Ovary (tissue), 7 donors: ENCODE measurements at regions not wholly inside any gene's neighbourhood (a gene's known extent, or its start where the extent isn't known, plus 50 kb on each side); places are given as distances from the start of the nearest gene placed in this dataset.

Source experiments
- DNase-seq, 5 donors: peaks; one replicate each; pipeline ENCODE4 v3.0.0-alpha.2; 2019 to 2020
- H3K27ac ChIP-seq, 2 donors: fragments of 200-600 bp; one replicate each; pipeline versions ENCODE4 v1.5.1 to v1.8.0; 2019 to 2022
- H3K27me3 ChIP-seq: fragments of 200-600 bp; one replicate; pipeline ENCODE4 v1.8.0; 2022
- H3K36me3 ChIP-seq: fragments of 200-600 bp; sonication (generic); one replicate; pipeline ENCODE4 v1.5.1; 2019
- H3K4me1 ChIP-seq: one replicate; pipeline ENCODE4 v1.8.1; 2013; ENCODE audit warnings: mild to moderate bottlenecking, moderate library complexity; ENCODE audit not compliant: insufficient read depth
- H3K4me3 ChIP-seq: fragments of 200-600 bp; sonication (generic); one replicate; pipeline ENCODE4 v1.5.1; 2017
- H3K9me3 ChIP-seq, 2 donors: fragments of 200-600 bp in 1 of 2; sonication (generic) in 1 of 2; one replicate each; pipeline versions ENCODE4 v1.5.1 to v1.8.1; 2013 to 2019; ENCODE audit warnings: mild to moderate bottlenecking in 1 of 2, moderate library complexity in 1 of 2
- EP300 ChIP-seq: sonication (generic); formaldehyde crosslinking; IDR thresholded peaks from one replicate; pipeline ENCODE4 v1.6.1; 2017; ENCODE audit warnings: antibody characterized with exemption
- POLR2A ChIP-seq: fragments of 450-650 bp; IDR thresholded peaks from one replicate; pipeline ENCODE4 v1.6.1; 2017; ENCODE audit warnings: antibody characterized with exemption, mild to moderate bottlenecking, moderate library complexity
- WGBS, 3 donors: extraction: QIAGEN DNeasy Blood & Tissue Kit in 1 of 3; methylation state at CpG; one replicate each; pipeline versions ENCODE4 v1.1.5 to v1.1.7; 2013 to 2017; 5-methylcytosine and 5-hydroxymethylcytosine counted together
- intact Hi-C, 4 donors: fragments of 100-400 bp; cut with DNase I; formaldehyde crosslinking; loops; one replicate each; pipeline versions ENCODE4 v1.11.0 to v1.15.1; 2022 to 2023
- TF ChIP-seq, protein P1 (sequence below), 3 donors: fragments of 450-650 bp in 2 of 3; fragments of 200-600 bp in 1 of 3; IDR thresholded peaks; one replicate each; pipeline versions ENCODE4 v1.5.1 to v1.8.0; 2016 to 2022; ENCODE audit warnings: antibody characterized with exemption in 3 of 3, mild to moderate bottlenecking in 1 of 3
- donor health status: DM: no; HTN: no; CAD: no; lungs with moderate emphysema.
- donor health status: DM: no; HTN: no; CAD: no.
- donor health status: Bipolar disorder and iron deficiency.
- donor health status: DM: no; HTN: no; CAD: no.
- donor health status: DM: yes; HTN: yes; CAD: no.

- no peak overlapping the region for H3K27ac ChIP-seq
- intact Hi-C loops = no loop called here
- no peak overlapping the region for H3K4me3 ChIP-seq
- H3K9me3 ChIP-seq = no peaks in the 10 kb centered on the region
- H3K36me3 ChIP-seq = no peaks in the 10 kb centered on the region
- TF ChIP-seq, protein P1, sequence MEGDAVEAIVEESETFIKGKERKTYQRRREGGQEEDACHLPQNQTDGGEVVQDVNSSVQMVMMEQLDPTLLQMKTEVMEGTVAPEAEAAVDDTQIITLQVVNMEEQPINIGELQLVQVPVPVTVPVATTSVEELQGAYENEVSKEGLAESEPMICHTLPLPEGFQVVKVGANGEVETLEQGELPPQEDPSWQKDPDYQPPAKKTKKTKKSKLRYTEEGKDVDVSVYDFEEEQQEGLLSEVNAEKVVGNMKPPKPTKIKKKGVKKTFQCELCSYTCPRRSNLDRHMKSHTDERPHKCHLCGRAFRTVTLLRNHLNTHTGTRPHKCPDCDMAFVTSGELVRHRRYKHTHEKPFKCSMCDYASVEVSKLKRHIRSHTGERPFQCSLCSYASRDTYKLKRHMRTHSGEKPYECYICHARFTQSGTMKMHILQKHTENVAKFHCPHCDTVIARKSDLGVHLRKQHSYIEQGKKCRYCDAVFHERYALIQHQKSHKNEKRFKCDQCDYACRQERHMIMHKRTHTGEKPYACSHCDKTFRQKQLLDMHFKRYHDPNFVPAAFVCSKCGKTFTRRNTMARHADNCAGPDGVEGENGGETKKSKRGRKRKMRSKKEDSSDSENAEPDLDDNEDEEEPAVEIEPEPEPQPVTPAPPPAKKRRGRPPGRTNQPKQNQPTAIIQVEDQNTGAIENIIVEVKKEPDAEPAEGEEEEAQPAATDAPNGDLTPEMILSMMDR (IDR thresholded peaks at IDR 0.05) = no peak
- no peak for TF ChIP-seq EP300
- no peak for TF ChIP-seq POLR2A
- H3K27me3 ChIP-seq = no peaks in the 10 kb centered on the region
- H3K4me1 ChIP-seq = no peaks in the 10 kb centered on the region
- WGBS, 3 donors = 88 to 96% (median 88%) methylated on average over 2 of the region's 2 CpGs
- DNase-seq = no peak
Observed at GRCh38 chr2:185242462-185242861, 496.1 kb upstream of the FSIP2 start.

DNA sequence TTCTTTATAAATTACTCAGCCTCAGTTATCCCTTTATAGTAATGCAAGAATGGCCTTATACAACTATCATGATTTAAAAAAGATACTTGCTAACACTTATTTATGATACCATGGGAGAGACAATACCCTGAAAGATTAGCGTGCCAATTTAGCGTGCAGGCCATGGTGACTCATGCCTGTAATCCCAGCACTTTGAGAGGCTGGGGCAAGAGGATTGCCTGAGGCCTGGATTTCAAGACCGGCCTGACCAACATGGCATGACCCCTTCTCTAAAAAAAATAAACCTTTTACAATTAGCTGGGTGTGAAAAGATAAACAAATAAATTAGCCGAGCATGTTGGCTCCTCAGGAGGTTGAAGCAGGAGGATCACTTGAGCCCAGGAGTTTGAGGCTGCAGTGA, 493.4 kb upstream of the FSIP2 start:
- 93 to 97% (median 95%) methylated on average over 4 of the region's 4 CpGs for WGBS, 3 donors
- TF ChIP-seq POLR2A (no peak), EP300 (no peak)
- TF ChIP-seq, protein P1 (IDR thresholded peaks at IDR 0.05) = no peak
- Histone ChIP-seq H3K9me3 (no peaks in the 10 kb centered on the region), H3K27me3 (no peaks in the 10 kb centered on the region), H3K4me3 (no peak overlapping the region), H3K4me1 (no peaks in the 10 kb centered on the region), H3K36me3 (no peaks in the 10 kb centered on the region), H3K27ac (no peak overlapping the region)
- intact Hi-C loops = no loop called here
- DNase-seq = no peak

- DNase-seq = no peak
- TF ChIP-seq, protein P1 (IDR thresholded peaks at IDR 0.05) = no peak
- TF ChIP-seq POLR2A (no peak), EP300 (no peak)
- no peaks in the 10 kb centered on the region for H3K27me3 ChIP-seq
- no peak overlapping the region for H3K4me3 ChIP-seq
- H3K4me1 ChIP-seq = no peaks in the 10 kb centered on the region
- intact Hi-C loops = no loop called here
- no peaks in the 10 kb centered on the region for H3K9me3 ChIP-seq
- no peak overlapping the region for H3K27ac ChIP-seq
- 51 to 77% (median 60%) methylated on average over 1 of the region's 1 CpG for WGBS, 3 donors
- H3K36me3 ChIP-seq = no peaks in the 10 kb centered on the region
Observed at GRCh38 chr2:185245806-185246205, 492.8 kb upstream of the FSIP2 start.

- no peaks in the 10 kb centered on the region for H3K9me3 ChIP-seq
- no peaks in the 10 kb centered on the region for H3K4me1 ChIP-seq
- intact Hi-C loops = no loop called here
- no peak for DNase-seq
- no peak overlapping the region for H3K27ac ChIP-seq
- H3K4me3 ChIP-seq = no peak overlapping the region
- TF ChIP-seq, protein P1 (IDR thresholded peaks at IDR 0.05) = no peak
- TF ChIP-seq EP300 (no peak), POLR2A (no peak)
- no peaks in the 10 kb centered on the region for H3K36me3 ChIP-seq
- H3K27me3 ChIP-seq = no peaks in the 10 kb centered on the region
Observed at GRCh38 chr2:185246717-185247116, 491.9 kb upstream of the FSIP2 start.

DNA sequence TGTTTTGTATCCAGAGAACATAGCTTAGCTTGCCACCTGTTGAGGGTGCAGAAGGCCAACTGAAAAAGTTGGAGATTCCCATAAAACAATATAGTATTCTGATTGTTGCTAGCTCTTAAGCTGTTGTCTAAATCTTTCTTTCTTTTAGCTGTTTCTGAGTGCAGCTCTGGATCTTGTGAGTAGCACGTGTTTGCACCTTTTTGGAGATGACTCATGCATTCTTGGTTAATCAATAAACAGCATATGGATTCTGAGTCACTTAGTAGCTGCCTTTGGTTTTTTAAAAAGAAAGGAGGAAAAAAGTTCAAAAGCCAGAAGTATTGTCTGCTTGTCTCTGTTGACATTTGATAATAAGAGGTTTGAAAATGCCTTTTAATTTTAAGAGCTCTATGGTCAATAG, 483.0 kb upstream of the FSIP2 start:
- Histone ChIP-seq H3K4me1 (no peaks in the 10 kb centered on the region), H3K36me3 (no peaks in the 10 kb centered on the region), H3K4me3 (no peak overlapping the region), H3K27me3 (no peaks in the 10 kb centered on the region), H3K27ac (no peak overlapping the region), H3K9me3 (no peaks in the 10 kb centered on the region)
- DNase-seq = no peak
- 28 to 53% (median 31%) methylated on average over 1 of the region's 1 CpG for WGBS, 3 donors
- intact Hi-C loops = no loop called here
- TF ChIP-seq EP300 (no peak), POLR2A (no peak)
- TF ChIP-seq, protein P1 (IDR thresholded peaks at IDR 0.05) = no peak
